ENCODE measurements at regions not wholly inside any gene's neighbourhood (a gene's known extent, or its start where the extent isn't known, plus 50 kb on each side); places are given as distances from the start of the nearest gene placed in this dataset.

- H2AFZ ChIP-seq (ENCODE audit: control insufficient read depth, low read length): no peak overlapping the region
- no peaks in the 10 kb centered on the region for H3K36me3 ChIP-seq (ENCODE audit: control insufficient read depth in 2 of 2, extremely low read depth in 1 of 2, insufficient read depth in 2 of 2, low read length in 2 of 2)
- no peak for DNase-seq (ENCODE audit: low read depth, low spot score)
- dilution Hi-C loops (cut with MboI; ENCODE audit: extremely low pct_ligation_motif_present, low sequenced_read_pairs): no loop called here
- no peaks in the 10 kb centered on the region for H3K27me3 ChIP-seq (ENCODE audit: control insufficient read depth, extremely low read depth, insufficient read depth, low read length)
- H3K9me3 ChIP-seq (ENCODE audit: control insufficient read depth, low read depth, low read length): no peaks in the 10 kb centered on the region
- FAIRE-seq: no peak
- H3K9me1 ChIP-seq (ENCODE audit: control insufficient read depth, extremely low read depth, insufficient read depth, low read length): no peaks in the 10 kb centered on the region
- H3K27ac ChIP-seq (ENCODE audit: control insufficient read depth, insufficient read depth, low read length): no peak overlapping the region
- no peaks in the 10 kb centered on the region for H3K79me2 ChIP-seq (ENCODE audit: control insufficient read depth, insufficient read depth, low read length)
- H3K4me2 ChIP-seq (ENCODE audit: control insufficient read depth, extremely low read depth, insufficient read depth, low read depth, low read length): no peak overlapping the region
- no peak for TF ChIP-seq CTCF (optimal IDR thresholded peaks at IDR 0.05 in 1 of 3, IDR thresholded peaks at IDR 0.05 in 1 of 3, conservative IDR thresholded peaks at IDR 0.05 in 1 of 3; ENCODE audit: extremely low read depth in 1 of 3, insufficient read depth in 2 of 3, low read length in 3 of 3)
- TF ChIP-seq EZH2 (IDR thresholded peaks at IDR 0.05; ENCODE audit: low read length): no peak
- H3K9ac ChIP-seq (ENCODE audit: control insufficient read depth, extremely low read depth, insufficient read depth, low read length): no peak overlapping the region
- H3K4me1 ChIP-seq (ENCODE audit: control insufficient read depth, extremely low read depth, insufficient read depth, low read length): no peaks in the 10 kb centered on the region
- no peaks in the 10 kb centered on the region for H4K20me1 ChIP-seq (ENCODE audit: control insufficient read depth, extremely low read depth, insufficient read depth, low read length)
- H3K4me3 ChIP-seq (ENCODE audit: control insufficient read depth in 2 of 3, extremely low read depth in 1 of 3, insufficient read depth in 2 of 3, low read depth in 1 of 3, low read length in 3 of 3): no peak overlapping the region
Observed at GRCh38 chr5:6250121-6250520, 128.2 kb downstream of the MED10 start.

GRCh38 chr5:6248132-6248531, 130.2 kb downstream of the MED10 start:
- FAIRE-seq (no peak), DNase-seq (ENCODE audit: low read depth, low spot score) (no peak)
- Histone ChIP-seq H3K9me3 (ENCODE audit: control insufficient read depth, low read depth, low read length) (no peaks in the 10 kb centered on the region), H3K27me3 (ENCODE audit: control insufficient read depth, extremely low read depth, insufficient read depth, low read length) (no peaks in the 10 kb centered on the region), H3K9me1 (ENCODE audit: control insufficient read depth, extremely low read depth, insufficient read depth, low read length) (no peaks in the 10 kb centered on the region), H3K9ac (ENCODE audit: control insufficient read depth, extremely low read depth, insufficient read depth, low read length) (no peak overlapping the region), H3K4me2 (ENCODE audit: control insufficient read depth, extremely low read depth, insufficient read depth, low read depth, low read length) (no peak overlapping the region), H3K79me2 (ENCODE audit: control insufficient read depth, insufficient read depth, low read length) (no peaks in the 10 kb centered on the region), H3K27ac (ENCODE audit: control insufficient read depth, insufficient read depth, low read length) (no peak overlapping the region), H3K4me3 (ENCODE audit: control insufficient read depth in 2 of 3, extremely low read depth in 1 of 3, insufficient read depth in 2 of 3, low read depth in 1 of 3, low read length in 3 of 3) (no peak overlapping the region), H3K4me1 (ENCODE audit: control insufficient read depth, extremely low read depth, insufficient read depth, low read length) (no peaks in the 10 kb centered on the region), H2AFZ (ENCODE audit: control insufficient read depth, low read length) (no peak overlapping the region), H4K20me1 (ENCODE audit: control insufficient read depth, extremely low read depth, insufficient read depth, low read length) (no peaks in the 10 kb centered on the region), H3K36me3 (ENCODE audit: control insufficient read depth in 2 of 2, extremely low read depth in 1 of 2, insufficient read depth in 2 of 2, low read length in 2 of 2) (no peaks in the 10 kb centered on the region)
- TF ChIP-seq CTCF (optimal IDR thresholded peaks at IDR 0.05 in 1 of 3, IDR thresholded peaks at IDR 0.05 in 1 of 3, conservative IDR thresholded peaks at IDR 0.05 in 1 of 3; ENCODE audit: extremely low read depth in 1 of 3, insufficient read depth in 2 of 3, low read length in 3 of 3): no peak
- no peak for TF ChIP-seq EZH2 (IDR thresholded peaks at IDR 0.05; ENCODE audit: low read length)
- dilution Hi-C loops (cut with MboI; ENCODE audit: extremely low pct_ligation_motif_present, low sequenced_read_pairs): no loop called here

Measured in keratinocyte (primary cell).